ENCODE measurements at regions not wholly inside any gene's neighbourhood (a gene's known extent, or its start where the extent isn't known, plus 50 kb on each side); places are given as distances from the start of the nearest gene placed in this dataset.

GRCh38 chr11:10937385-10937771 lies 79.5 kb upstream of the ZBED5 start (continued):
- TF ChIP-seq CHD7 (IDR thresholded peaks at IDR 0.05; ENCODE audit: insufficient replicate concordance, low read length) (no peak), SP2 (IDR thresholded peaks at IDR 0.05; ENCODE audit: low read length) (no peak), CBX5 (IDR thresholded peaks at IDR 0.05; ENCODE audit: low read depth, low read length) (no peak), ASH2L (IDR thresholded peaks at IDR 0.05; ENCODE audit: low read length) (no peak), SIRT6 (IDR thresholded peaks at IDR 0.05; ENCODE audit: low read length) (no peak), EZH2 (IDR thresholded peaks at IDR 0.05; ENCODE audit: low read depth, low read length, severe bottlenecking) (no peak), HDAC6 (IDR thresholded peaks at IDR 0.05; ENCODE audit: low read depth, low read length) (no peak), RBBP5 (IDR thresholded peaks at IDR 0.05; ENCODE audit: borderline replicate concordance, low read depth, low read length) (no peak), TAF7 (optimal IDR thresholded peaks at IDR 0.05; ENCODE audit: borderline replicate concordance, low read depth, low read length) (no peak)

Measured in H1 (cell line).